T follicular helper cell (primary cell): ENCODE measurements at regions not wholly inside any gene's neighbourhood (a gene's known extent, or its start where the extent isn't known, plus 50 kb on each side); places are given as distances from the start of the nearest gene placed in this dataset.

Source experiments
- DNase-seq: peaks from one replicate; pipeline ENCODE4 v3.0.0-alpha.2; 2020; ENCODE audit warnings: low read depth

DNA sequence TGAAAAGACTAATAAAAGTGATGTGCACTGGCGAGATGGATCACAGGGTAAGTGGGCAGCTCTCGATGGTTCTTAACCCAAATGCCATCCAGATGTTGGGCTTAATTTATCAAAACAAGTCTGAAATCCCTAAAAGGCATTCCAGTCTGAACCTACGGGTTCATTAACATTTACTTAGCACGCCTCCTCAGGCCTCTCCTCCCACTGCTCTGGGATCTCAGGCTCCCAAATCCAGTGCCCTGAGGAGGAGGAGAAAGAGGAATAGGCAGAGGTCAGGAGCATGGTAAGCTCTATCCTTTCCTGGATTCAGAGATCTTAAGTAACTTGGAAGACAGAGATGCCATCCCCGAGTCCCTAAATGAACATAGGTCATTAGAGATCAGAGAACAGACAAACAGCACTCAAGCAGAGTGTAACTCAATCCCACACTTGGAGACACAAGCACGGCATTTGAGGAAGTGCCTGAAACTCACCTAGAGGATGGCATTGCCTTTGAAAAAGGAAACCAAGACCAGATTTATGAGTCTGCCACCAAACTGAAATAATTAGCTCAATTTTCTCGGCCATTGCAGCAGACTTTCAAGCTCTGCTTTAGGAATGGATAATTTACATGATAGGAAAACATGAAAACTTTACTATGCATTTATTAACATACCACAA, 140.9 kb downstream of the CXCL12 start:
- no peak for DNase-seq

DNA sequence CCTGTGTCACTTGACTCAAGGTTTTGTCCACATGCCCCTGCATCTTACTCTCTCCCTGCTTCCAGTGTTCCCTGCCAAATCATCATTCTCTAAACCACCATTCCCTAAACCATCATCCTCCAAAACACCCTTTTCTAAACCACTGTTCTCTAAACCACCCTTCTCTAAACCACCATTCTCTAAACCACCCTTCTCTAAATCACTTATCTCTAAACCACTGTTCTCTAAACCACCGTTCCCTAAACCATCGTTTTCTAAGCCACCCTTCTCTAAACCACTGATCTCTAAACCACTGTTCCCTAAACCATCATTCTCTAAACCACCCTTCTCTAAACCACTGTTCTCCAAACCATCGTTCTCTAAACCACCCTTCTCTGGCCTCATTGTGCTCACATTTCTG, 142.1 kb downstream of the CXCL12 start:
- no peak for DNase-seq

DNA sequence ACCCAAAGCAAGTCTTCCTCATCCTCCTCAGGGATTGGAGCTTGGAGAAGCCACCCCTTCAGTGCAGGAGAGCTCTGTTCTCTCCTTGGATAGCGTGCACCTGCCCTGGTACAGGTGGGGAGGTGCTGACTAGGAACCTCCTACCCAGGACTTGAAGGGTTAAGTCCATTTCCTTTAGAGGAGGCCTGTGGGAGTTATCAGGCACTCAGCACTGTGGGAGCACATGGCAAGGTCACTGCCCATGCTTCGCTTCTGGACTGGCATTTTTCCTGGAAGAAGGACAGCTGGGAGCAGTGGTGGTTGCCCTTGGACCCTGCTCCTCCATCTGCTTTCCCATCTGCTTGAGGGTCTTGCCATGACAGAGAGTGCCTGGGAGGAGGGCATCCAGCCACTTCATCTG, 142.8 kb downstream of the CXCL12 start:
- no peak for DNase-seq

DNA sequence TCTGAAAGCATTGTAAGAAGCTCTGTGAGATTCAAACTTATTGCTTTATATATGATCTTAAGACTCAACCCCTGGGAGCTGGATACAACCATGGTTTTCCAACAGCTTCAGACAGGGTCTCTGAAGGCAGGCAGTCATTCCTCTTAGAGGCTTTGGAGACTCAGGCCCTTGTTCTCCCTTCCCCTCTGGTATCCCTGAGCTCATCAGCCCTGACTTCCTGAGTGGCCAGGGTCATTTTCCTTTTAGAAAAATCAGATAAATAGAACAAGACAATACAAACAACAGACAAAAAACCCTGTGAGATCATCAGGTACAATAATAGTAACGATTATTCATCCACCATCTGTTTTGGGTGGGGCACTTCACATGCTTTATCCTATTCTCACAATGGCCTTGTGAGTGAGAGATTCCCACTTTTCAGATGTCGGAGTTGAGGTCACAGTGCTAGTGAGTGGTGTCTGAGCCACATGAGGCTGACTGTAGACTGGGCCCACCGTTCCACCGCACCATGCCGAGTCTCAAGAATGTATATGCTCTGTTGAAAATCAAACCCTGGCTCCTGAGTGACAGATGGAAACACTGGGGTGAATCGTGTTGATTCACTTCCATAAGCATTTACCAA, 144.2 kb downstream of the CXCL12 start:
- DNase-seq: no peak

DNA sequence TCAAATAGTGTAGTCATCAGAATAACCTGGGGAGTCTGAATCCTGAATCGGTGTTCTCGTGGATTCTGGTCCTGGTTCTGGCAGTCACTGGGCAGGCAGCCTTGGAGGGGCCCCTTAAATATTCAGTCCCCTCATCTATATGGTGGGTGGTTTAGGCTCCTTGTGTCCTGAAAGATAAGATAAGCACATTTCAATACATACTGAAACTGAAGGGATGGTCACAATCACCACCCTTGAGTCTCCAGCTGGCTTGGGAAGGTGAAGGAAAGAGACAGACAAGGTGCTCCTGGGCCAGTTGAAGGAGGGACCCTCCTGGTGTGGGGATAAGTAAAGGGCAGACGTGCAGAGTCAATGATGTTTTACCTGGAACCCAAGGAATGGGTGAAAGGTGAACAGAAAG, 146.7 kb downstream of the CXCL12 start:
- DNase-seq: no peak

DNA sequence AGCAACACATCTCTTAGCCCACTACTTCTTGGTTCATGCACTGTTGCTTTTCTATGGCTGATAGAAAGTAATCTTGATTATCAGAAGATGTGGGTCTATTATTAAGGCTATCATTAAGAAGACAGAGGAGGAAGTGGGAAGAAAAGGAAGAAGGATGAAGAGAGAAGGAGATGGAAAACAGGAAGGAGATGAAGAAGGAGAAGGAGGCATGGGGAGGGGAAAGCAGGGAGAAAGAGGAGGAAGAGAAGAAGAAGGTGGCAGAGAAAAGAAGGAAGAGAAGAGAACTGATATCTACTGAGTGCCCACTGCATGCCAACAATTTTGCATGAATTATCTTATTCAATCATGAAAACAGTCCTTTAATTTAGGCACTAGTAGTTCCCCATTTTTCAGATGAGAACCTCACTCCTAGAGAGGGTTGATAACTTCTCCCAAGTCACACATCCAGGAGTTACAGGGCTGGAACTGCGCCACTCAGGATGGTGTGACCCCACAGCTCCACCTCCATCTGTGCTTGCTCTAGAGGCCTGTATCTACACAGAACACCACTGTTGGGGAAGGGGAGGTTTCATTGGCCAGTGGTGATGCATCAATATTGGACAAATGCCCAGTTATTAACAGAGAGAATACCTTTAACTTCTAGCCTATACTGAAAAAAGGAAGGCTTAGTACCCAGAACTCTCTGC, 147.4 kb downstream of the CXCL12 start:
- no peak for DNase-seq

DNA sequence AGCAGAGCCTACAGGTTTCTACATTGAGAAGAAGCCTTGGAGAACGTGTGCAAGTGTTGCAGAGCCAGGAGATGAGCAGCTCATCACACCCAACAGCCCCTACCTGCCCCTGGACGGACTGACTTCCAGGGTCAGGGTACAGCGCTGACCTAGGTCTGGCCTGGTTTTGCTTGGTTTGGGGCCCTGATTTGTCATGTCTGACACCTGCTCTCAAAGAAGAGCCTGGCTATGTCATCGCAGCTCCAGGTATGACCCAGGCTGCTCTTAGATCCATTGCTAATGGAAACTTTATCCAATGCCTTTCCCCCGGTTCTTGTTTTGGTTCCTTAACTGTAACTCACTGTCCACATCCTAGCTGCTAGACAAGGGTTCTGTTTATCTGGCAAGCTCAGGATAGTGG, 149.5 kb downstream of the CXCL12 start:
- no peak for DNase-seq

DNA sequence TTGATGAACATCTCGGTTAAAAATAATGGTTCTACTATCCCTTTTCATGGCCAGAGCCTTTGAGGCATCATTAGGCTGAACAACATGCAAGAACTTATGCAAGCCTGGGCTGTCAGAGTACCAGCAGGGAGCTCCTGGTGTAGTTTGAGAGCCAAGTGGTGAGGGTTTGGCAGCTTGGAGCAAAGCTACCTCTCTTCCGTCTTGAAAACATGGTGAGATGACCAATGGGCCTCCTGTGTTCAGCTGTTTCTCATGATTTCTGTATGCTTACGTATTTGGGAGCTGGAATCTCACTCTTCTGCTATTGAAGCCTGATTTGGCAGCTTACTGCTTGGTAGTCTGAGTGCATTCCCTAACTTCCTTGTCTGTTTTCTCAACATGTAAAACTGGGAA, 150.4 kb downstream of the CXCL12 start:
- DNase-seq: no peak

DNA sequence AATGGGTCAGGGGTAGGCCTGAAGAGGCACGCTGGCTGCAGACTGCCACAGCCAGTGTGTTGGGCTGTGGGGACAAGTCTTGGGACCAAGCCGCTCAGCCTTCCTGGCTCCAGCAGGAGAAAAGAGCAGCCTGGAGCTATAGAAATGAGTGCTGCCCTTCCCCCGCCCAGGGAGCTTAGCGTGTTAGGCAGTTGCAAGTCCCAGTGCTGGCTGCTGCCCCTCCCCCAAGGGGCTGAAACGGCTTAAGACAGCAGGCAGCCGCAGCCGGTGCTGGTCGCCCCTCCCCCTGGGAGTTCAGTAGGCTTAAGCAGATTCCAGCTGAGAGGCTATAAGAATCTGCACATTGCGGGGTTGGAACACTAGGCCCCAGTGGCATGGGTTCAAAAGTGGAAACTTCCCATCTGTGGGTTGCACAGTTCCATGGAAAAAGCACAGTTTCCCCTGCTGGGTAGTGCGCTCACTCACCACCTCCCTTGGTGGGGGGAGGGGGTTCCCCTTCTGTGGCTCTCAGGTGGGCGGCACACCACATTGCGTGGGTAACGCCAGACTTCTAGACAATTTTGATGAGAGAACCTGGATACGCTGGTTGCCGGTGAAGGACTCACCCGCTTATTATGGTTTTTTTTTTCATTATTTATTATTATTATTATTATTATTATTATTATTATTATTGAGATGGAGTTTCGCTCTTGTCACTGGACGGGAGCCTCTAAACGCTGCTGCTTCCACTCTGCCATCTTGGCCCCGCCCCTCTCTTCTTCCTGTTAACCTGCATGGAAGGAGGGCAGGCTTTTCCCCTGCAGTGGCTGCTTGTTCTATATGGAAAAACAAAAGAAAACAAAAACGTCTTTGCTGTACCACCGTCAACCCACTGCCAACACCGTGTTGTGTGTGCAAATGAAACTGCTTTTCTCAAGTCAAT, 151.1 kb downstream of the CXCL12 start:
- no peak for DNase-seq

DNA sequence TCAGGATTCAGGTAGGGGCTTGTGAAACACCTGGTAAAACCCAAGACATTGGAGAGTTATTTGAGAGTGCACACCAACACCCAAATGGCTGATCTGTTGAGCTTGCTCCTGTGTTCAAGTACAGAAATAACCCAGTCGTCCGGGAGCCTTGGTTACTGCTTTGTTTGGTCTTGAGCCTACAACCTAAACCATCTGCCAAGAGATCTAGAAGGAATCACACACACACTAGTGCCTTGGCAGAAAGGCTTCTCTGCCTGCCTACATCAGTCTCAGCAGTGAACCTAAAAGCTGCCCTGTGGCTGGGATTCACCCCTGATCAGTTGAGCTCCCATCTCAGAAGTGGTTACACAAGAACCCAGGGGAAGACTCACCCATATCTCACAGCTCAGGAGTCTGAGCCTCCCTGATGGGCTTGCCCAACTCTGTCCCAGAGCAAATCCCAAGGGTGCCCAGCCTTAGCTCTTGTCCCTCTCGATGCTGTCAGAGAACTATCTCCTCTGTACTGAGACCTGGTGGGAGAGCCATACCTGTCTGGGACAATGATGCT, 167.6 kb downstream of the CXCL12 start:
- DNase-seq: no peak

DNA sequence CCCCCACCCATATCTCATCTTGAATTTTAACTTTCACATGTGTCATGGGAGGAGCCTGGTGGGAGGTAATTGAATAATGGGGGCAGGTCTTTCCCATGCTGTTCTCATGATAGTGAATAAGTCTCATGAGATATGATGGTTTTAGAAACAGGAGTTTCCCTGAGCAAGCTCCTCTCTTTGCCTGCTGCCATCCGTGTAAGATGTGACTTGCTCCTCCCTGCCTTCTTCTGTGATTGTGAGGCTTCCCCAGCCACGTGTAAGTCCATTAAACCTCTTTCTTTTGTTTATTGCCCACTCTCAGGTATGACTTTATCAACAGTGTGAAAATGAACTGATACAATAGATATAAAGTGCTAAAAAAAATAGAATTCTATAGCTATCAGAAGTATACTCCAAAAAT, 168.8 kb downstream of the CXCL12 start:
- no peak for DNase-seq

DNA sequence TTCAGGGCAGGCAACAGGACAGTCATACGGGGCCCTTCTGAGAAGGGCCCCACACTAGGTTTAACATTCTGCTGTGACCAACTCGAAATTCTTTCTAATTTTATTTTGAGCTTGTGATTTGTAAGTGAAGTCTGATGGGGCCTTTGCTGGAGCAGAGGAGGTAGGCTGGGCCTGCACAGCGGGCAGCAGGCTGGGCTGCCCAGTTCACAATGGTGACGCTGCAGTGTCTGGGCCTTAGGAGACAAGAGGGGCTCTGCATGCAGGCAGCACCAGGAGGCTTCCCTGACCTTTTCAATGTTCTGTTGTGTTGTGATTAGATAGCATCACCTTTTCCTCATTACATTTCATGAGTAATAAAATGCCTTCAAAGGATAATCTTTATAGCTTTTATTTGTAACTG, 175.1 kb downstream of the CXCL12 start:
- no peak for DNase-seq

DNA sequence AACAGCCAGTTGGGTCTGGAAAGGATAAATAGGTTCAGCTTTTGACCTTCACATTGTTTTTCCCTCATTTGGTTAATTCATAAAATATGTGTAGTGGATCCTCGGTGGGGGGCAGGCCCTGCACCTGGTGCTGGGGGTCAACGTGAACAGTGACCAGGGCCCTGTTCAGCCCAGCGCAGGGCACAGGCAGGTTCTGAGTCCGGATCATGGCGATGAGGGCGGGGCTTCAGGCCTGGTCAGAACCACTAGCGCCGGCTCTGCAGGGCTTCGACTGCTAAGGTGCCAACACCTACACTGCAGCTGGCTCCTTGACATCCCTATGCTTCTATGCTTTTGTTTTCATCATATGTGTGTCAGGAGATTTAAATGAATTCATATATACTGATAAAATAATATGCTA, 177.7 kb downstream of the CXCL12 start:
- DNase-seq: no peak

DNA sequence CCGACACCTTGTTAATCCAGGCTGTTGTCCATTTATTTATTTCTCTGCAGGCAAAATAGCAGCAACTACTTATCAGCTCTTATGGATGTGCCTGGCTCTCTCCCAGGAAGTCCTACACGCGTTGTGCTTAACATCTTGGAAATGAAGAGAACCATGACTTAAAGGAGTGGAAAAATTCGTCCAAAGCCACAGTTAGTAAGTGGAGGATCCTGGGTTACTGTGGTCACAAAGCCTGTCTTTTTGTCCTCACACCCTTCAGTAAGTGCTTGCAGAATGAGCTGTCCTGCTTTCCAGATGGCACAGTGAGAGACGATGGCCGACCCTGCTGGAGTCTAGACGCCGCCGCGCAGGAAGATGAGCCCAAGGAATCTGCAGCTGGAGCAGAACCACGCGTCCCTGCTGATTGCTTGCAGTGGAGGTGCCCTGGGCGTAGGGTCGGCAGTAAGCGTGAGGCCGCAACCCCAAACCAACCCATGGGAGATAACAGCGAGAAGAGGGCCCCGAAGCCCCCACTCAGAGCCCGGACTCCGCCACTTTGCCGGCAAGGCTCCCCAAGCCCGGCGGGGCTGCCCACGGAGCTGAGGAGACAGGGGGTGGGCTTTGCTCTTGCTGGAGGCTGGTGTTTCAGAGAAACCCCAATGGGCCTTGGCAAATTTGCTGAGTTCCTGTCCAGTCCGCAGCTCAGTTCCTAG, 178.6 kb downstream of the CXCL12 start:
- DNase-seq: no peak

DNA sequence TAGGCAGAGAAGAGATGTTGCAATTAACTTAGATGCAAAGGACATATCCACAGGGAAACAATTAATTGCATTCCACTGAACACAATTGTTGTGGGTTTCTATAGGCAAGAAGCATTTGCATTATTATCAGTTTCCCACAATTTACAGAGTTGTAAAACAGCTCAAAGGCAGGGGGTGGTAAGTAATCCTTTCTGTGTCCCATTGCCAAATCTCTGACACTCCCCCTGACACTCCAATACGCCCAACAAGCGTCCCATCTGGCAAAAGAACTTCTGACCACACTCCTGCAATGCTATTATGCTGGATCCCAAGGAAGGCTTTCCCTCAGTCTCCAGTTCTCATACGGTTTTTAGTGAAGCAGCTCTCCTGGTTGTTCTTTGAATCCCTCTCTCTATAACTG, 179.8 kb downstream of the CXCL12 start:
- DNase-seq: no peak

DNA sequence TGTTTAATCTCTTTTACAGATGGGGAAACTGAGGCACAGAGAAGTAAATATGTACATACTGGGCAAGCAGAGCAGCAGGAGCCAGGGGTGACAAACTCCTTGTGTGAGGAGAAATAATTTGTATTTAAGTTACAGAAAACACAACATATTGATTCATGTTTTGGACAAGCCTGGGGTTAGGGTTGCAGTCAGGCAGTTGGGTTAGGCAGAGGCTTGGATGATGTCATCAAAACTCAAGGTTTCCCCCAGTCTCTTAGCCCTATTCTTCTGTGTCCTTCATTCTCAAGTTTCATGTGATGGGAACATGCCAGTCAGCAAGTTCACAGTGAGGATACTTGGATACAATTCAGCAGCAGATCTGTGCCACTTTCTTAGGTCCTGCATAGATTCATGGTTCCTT, 181.4 kb downstream of the CXCL12 start:
- DNase-seq: no peak

DNA sequence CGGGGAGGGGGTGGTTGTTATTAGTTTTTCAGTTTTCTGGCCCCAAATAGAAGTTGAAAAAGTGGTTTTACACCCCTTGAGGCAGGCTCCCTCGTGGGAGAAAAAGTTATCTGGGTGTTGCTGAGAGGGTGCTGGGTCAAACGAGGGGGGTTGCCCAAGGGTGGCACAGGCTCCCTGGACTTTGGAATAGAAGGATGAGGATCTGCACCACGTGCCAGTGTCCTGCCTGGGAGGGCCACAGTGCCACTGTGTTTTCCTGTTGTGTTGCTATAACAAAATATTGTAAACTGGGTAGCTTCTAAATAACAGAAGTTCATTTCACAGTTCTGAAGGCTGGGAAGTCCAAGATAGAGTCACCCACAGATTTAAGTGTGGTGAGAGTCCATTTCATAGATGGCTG, 181.9 kb downstream of the CXCL12 start:
- DNase-seq: no peak

DNA sequence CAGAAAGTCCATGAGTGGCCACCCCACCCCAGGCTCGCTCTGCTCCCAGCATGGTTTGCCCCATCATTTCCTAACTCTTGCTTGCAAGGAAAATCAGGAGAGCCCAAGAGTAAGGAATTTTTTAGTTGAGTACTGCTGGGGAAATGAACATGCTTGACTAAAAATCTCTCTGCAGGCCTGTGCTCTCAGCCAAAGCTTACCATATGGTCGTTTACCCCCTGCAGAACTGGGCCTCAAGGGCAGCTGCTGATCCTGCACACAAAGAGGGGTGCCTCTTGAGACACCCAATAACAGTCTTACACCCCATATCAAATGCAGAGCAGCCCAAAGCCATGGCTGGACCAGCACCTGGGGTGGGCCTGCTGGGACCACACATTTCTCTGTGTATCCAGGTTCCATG, 183.2 kb downstream of the CXCL12 start:
- DNase-seq: no peak

DNA sequence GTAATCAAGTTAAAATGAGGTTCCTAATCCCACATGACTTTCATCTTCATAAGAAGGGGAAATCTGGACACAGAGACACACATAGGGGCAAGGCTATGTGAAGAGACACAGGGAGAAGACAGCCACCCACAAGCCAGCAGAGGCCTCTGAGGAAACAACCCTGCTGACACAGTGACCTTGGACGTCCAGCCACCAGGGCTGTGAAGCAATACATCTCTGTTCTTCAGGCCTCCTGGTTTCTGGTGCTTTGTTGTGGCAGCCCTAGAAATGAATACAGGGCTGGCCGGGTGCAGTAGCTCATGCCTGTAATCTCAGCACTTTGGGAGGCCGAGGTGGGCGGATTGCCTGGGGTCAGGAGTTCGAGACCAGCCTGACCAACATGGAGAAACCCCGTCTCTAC, 183.9 kb downstream of the CXCL12 start:
- no peak for DNase-seq

DNA sequence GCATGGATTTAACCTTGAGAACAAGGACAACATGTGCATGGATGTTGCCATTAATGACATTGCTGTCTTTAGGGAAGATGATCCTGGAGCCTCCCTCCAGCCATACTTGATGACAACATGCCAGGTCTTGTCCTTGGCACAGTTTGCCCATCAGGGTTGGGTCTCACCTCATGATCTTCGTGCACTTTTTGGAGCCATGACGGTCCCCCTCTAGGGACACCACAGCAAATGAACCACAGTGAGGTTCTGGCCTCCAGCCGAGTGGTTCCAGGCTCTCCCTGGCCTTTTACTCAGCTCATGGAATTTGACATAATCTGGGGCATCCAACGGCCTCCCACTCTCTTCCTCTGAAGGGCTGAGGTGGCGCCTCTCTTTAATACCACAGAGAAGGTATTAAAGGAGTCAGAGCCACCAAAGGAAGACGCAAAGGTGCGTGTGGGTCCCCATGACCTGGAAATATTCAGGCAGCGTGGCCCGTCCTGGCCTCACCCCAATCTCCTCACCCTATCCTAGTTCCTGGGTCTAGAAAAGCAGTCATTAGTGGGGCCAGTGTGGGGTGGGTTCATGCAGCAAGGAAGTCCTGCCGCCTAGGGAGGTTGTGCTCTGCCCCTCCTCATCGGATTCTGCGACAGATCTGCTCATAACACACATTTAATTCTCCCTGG, 184.8 kb downstream of the CXCL12 start:
- no peak for DNase-seq

DNA sequence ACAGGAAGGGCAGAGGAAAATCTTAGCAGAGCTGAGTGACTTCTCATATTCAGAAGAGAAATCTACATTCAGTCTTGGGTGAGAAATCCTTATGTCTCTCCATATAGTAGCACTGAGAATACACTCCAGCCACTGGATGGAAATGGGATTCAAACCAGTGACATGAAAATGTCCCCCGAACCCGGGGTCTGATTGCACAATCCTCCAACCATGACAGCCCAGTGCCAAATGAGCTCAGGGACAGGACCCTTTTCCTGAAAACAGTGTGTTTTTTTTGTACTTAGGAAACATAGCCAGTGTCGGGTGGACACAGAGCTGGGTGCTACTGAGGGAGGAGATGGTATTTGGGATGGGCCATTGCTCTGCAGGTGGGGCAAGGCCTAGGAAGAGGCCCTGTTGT, 185.6 kb downstream of the CXCL12 start:
- no peak for DNase-seq
